ENCODE measurements at regions not wholly inside any gene's neighbourhood (a gene's known extent, or its start where the extent isn't known, plus 50 kb on each side); places are given as distances from the start of the nearest gene placed in this dataset.

GRCh38 chr13:39957868-39958677, 302.6 kb downstream of the COG6 start:
- TF ChIP-seq EZH2phosphoT487 (IDR thresholded peaks at IDR 0.05; ENCODE audit: low read depth, severe bottlenecking, unreplicated experiment) (no peak), CTCF (IDR thresholded peaks at IDR 0.05; ENCODE audit: poor library complexity) (no peak), EZH2 (IDR thresholded peaks at IDR 0.05; ENCODE audit: borderline replicate concordance) (no peak)
